ENCODE measurements at regions not wholly inside any gene's neighbourhood (a gene's known extent, or its start where the extent isn't known, plus 50 kb on each side); places are given as distances from the start of the nearest gene placed in this dataset.
A peak's percentile ranks its signal among the peaks of the same experiment; 100 is the strongest.

DNA sequence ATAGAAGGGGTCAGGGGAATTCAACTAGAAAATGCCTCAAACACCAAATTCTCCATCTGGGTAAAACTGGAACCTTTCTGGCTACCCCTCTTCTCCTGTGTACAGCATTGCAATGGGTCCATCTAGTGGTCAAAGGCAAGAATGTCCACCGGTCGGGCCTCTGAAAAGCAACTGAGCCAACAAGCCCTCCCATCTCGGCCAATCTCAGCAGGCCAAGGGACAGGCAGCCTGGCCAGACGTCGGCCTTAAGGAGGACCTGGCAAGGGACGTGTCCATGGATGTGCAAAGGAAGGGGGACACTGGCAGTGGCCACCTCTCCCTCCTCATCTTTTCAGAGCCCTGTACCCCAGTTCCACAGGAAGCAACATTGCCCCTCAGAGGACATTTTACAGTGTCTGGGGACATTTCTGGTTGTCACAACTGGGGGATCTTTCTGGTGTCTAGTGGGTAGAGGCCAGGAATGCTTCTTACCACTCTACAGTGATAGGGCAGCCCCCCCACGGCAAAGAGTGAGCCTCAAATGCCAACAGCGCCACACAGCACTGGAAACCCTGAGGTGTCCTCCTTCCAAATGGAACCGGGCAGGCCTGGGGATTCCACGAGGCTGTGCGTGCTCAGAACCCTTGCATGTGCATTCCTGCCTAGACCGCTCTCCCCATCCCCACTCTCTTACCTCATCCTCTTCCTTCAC lies 99.8 kb upstream of the FOXA2 start:
- TF ChIP-seq, protein P1, sequence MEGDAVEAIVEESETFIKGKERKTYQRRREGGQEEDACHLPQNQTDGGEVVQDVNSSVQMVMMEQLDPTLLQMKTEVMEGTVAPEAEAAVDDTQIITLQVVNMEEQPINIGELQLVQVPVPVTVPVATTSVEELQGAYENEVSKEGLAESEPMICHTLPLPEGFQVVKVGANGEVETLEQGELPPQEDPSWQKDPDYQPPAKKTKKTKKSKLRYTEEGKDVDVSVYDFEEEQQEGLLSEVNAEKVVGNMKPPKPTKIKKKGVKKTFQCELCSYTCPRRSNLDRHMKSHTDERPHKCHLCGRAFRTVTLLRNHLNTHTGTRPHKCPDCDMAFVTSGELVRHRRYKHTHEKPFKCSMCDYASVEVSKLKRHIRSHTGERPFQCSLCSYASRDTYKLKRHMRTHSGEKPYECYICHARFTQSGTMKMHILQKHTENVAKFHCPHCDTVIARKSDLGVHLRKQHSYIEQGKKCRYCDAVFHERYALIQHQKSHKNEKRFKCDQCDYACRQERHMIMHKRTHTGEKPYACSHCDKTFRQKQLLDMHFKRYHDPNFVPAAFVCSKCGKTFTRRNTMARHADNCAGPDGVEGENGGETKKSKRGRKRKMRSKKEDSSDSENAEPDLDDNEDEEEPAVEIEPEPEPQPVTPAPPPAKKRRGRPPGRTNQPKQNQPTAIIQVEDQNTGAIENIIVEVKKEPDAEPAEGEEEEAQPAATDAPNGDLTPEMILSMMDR (IDR thresholded peaks at IDR 0.05; ENCODE audit: control insufficient read depth, extremely low read depth, insufficient read depth) = peak; percentile 85
- no peak for DNase-seq (ENCODE audit: low read depth)
- H3K4me3 ChIP-seq (ENCODE audit: low read depth, low read length) = no peak overlapping the region

- no peak for DNase-seq (ENCODE audit: low read depth)
- TF ChIP-seq, protein P1 (IDR thresholded peaks at IDR 0.05; ENCODE audit: control insufficient read depth, extremely low read depth, insufficient read depth) = peak; percentile 46
- H3K4me3 ChIP-seq (ENCODE audit: low read depth, low read length) = no peak overlapping the region
Measured at GRCh38 chr20:22684763-22685443, 100.5 kb upstream of the FOXA2 start.

DNA sequence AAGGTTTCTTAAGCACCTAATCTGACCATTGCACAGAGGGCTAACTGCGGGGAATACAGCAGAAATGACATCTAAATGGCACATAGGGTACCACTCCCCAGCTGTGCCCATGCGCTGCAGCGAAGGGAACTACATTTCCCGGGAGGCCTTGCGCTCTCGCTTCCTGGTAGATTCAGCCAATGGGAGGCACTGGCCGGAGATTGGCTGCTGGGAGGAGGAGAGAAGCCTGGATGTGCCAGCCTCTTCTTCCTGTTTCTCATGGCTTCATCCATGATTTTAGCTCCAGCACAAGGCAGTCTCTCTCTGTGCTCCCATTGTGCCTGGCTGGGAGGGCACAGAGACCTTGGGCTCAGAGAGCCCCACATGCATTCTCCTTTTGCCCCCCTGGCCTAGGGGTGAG lies 101.7 kb upstream of the FOXA2 start:
- no peak for DNase-seq (ENCODE audit: low read depth)
- no peak overlapping the region for H3K4me3 ChIP-seq (ENCODE audit: low read depth, low read length)
- TF ChIP-seq, protein P1 (IDR thresholded peaks at IDR 0.05; ENCODE audit: control insufficient read depth, extremely low read depth, insufficient read depth) = no peak

DNA sequence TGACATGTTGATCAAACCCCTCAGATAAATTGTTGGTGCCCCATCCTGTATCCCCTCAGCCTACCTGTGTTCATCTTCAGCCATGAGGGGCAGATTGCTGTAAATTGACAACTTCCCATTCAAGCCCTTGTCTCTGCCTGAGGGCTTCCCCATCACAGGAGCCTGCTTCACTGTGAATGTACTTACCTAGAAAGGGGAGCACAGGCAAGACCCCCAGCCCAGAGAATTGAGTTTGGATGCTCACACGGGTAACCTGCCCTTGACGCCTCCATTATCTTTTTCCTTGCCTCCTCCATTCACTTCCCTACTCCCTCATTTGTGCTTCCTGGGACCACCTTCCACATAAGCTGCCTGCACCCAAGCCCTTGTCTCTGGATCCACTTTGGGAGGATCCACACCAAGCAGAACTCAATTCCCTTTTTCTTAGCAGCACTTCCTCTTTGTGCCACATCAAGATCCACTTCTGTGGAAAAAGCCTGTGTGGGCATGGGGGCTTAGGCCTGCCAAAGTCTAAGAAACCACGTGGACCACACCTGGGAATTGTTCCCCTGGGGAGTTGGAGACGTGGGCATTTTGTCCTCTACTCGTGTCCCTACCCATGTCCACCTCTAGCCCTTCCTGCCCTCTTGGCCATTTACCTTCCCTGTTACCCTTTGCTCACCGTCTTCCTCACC lies 103.4 kb upstream of the FOXA2 start:
- DNase-seq (ENCODE audit: low read depth) = no peak
- no peak overlapping the region for H3K4me3 ChIP-seq (ENCODE audit: low read depth, low read length)
- TF ChIP-seq, protein P1 (IDR thresholded peaks at IDR 0.05; ENCODE audit: control insufficient read depth, extremely low read depth, insufficient read depth) = no peak

- TF ChIP-seq, protein P1 (IDR thresholded peaks at IDR 0.05; ENCODE audit: control insufficient read depth, extremely low read depth, insufficient read depth) = no peak
- DNase-seq (ENCODE audit: low read depth) = no peak
- H3K4me3 ChIP-seq (ENCODE audit: low read depth, low read length) = no peak overlapping the region
Measured at GRCh38 chr20:22688485-22688884, 104.1 kb upstream of the FOXA2 start.

DNA sequence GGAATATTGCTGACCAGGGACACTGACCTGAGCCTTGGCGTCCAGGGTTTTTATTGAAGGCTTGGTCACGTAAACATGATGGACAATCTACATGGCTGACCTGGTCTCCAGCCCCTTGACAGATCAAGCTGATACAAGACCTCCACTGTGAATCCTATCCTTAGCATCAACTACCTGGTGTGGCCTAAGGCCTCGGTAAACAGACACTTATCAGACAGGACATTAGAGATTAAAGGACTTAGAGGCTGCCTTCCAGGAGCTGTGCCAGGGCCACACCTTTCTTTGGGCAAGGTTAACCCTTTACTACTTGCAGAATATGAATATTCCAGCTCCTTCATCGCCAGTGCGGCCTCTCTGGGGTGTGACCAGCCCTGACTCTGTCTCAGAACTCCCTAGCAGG lies 104.9 kb upstream of the FOXA2 start:
- no peak overlapping the region for H3K4me3 ChIP-seq (ENCODE audit: low read depth, low read length)
- no peak for DNase-seq (ENCODE audit: low read depth)
- TF ChIP-seq, protein P1 (IDR thresholded peaks at IDR 0.05; ENCODE audit: control insufficient read depth, extremely low read depth, insufficient read depth) = no peak
